B cell (primary cell): ENCODE measurements at regions not wholly inside any gene's neighbourhood (a gene's known extent, or its start where the extent isn't known, plus 50 kb on each side); places are given as distances from the start of the nearest gene placed in this dataset.
"Not testable (repeated sequence)": the region's sequence is repeated elsewhere in the genome, so short reads cannot be mapped to it uniquely, and the experiment has no call there.

ENCODE experiments used
- ATAC-seq: fragments of 200-7000 bp; cut with Tn5 transposase; one replicate; pipeline ENCODE4 v1.10.0; 2021; ENCODE audit warnings: low read depth, mild to moderate bottlenecking, moderate number of reproducible peaks, moderate library complexity
- CTCF ChIA-PET: fragments of 350-600 bp; sonication (Branson Sonifier 250); formaldehyde crosslinking; loops from one replicate; lab custom pipeline; 2021; ENCODE audit warnings: antibody characterized with exemption, inconsistent platforms; lab: Charles Lee
- POLR2A ChIA-PET: fragments of 350-600 bp; sonication (Branson Sonifier 250); formaldehyde crosslinking; loops from one replicate; lab custom pipeline; 2021; ENCODE audit warnings: antibody characterized with exemption; lab: Charles Lee
- DNase-seq: peaks from one replicate; pipeline ENCODE4 v3.0.0; 2013
- H2AFZ ChIP-seq: 2 replicates; pipeline ENCODE4 v1.6.1; 2012; ENCODE audit warnings: mild to moderate bottlenecking, low read depth, low read length; ENCODE audit not compliant: insufficient read depth, poor library complexity, severe bottlenecking
- H3K27ac ChIP-seq, 2 donors: 1 replicate in 1 of 2; 2 replicates in 1 of 2; pipeline ENCODE4 v1.5.1; 2012 to 2013; ENCODE audit warnings: low read length in 2 of 2, mild to moderate bottlenecking in 2 of 2, moderate library complexity in 1 of 2
- H3K27me3 ChIP-seq, 4 experiments: fragments of 200-600 bp in 1 of 4; sonication (generic) in 1 of 4; replicated peaks in 1 of 4; 1 replicate in 2 of 4; 2 replicates in 2 of 4; pipeline versions ENCODE4 v1.6.1 to v1.7.0; 2013 to 2016; ENCODE audit warnings: low read length in 3 of 4, mild to moderate bottlenecking in 2 of 4, mixed read lengths in 1 of 4, moderate library complexity in 1 of 4; ENCODE audit not compliant: insufficient read depth in 4 of 4, control insufficient read depth in 3 of 4; ENCODE audit errors: control extremely low read depth in 1 of 4
- H3K36me3 ChIP-seq, 2 experiments: replicated peaks in 1 of 2; 1 replicate in 1 of 2; 2 replicates in 1 of 2; pipeline versions ENCODE4 v1.6.1 to v1.7.1; 2013; ENCODE audit warnings: low read length in 1 of 2; ENCODE audit not compliant: insufficient read depth in 2 of 2, control insufficient read depth in 1 of 2; ENCODE audit errors: control extremely low read depth in 1 of 2, extremely low read depth in 1 of 2
- H3K4me1 ChIP-seq, 2 donors: fragments of 200-600 bp in 1 of 2; sonication (generic) in 1 of 2; 1 replicate in 1 of 2; 2 replicates in 1 of 2; pipeline versions ENCODE4 v1.5.1 to v1.6.1; 2013 to 2017; ENCODE audit warnings: low read length in 2 of 2; ENCODE audit not compliant: control insufficient read depth in 2 of 2, insufficient read depth in 2 of 2
- H3K4me2 ChIP-seq: replicated peaks from 2 replicates; pipeline ENCODE3; 2012; ENCODE audit warnings: mild to moderate bottlenecking, low read depth, low read length; ENCODE audit not compliant: poor library complexity, severe bottlenecking
- H3K4me3 ChIP-seq, 5 experiments: fragments of 200-600 bp in 1 of 5; sonication (generic) in 1 of 5; 1 replicate in 3 of 5; 2 replicates in 2 of 5; pipeline versions ENCODE4 v1.5.1 to v1.7.0; 2011 to 2016; ENCODE audit warnings: low read length in 4 of 5, mild to moderate bottlenecking in 4 of 5, low read depth in 2 of 5, control low read depth in 1 of 5, moderate library complexity in 1 of 5; ENCODE audit not compliant: insufficient read depth in 1 of 5; ENCODE audit errors: control extremely low read depth in 1 of 5, extremely low read depth in 1 of 5
- H3K79me2 ChIP-seq: fragments of 200-600 bp; sonication (generic); one replicate; pipeline ENCODE4 v1.6.0; 2016; ENCODE audit warnings: low read length; ENCODE audit not compliant: control insufficient read depth, insufficient read depth
- H3K9ac ChIP-seq: fragments of 200-600 bp; sonication (generic); 2 replicates; pipeline ENCODE4 v1.6.1; 2017; ENCODE audit warnings: mild to moderate bottlenecking, low read length, moderate library complexity
- H3K9me3 ChIP-seq, 3 donors: one replicate each; pipeline versions ENCODE4 v1.6.1 to v1.7.1; 2013; ENCODE audit warnings: low read length in 2 of 3; ENCODE audit not compliant: control insufficient read depth in 2 of 3, insufficient read depth in 1 of 3; ENCODE audit errors: control extremely low read depth in 1 of 3
- H4K20me1 ChIP-seq: 2 replicates; pipeline ENCODE4 v1.6.0; 2012; ENCODE audit warnings: mild to moderate bottlenecking, low read length; ENCODE audit not compliant: insufficient read depth, control insufficient read depth, poor library complexity, severe bottlenecking
- H3K27ac Mint-ChIP-seq: one replicate; pipeline ENCODE4 v1.8.0; 2021; ENCODE audit warnings: mixed read lengths
- H3K27me3 Mint-ChIP-seq: one replicate; pipeline ENCODE4 v1.8.0; 2021; ENCODE audit warnings: mixed read lengths
- H3K4me1 Mint-ChIP-seq: one replicate; pipeline ENCODE4 v1.8.0; 2021; ENCODE audit warnings: mixed read lengths
- H3K4me3 Mint-ChIP-seq: one replicate; pipeline ENCODE4 v1.8.0; 2021; ENCODE audit warnings: mixed read lengths
- H3K9me3 Mint-ChIP-seq: one replicate; pipeline ENCODE4 v1.8.0; 2022; ENCODE audit warnings: mixed read lengths; ENCODE audit not compliant: insufficient read depth
- CTCF ChIP-seq: fragments of 200-600 bp; IDR thresholded peaks from one replicate; pipeline ENCODE4 v1.8.0; 2022; ENCODE audit warnings: antibody characterized with exemption, mild to moderate bottlenecking
- EZH2 ChIP-seq: IDR thresholded peaks from 2 replicates; pipeline ENCODE4 v1.6.1; 2012; ENCODE audit warnings: borderline replicate concordance, low read depth, mild to moderate bottlenecking, moderate library complexity, low read length; ENCODE audit not compliant: insufficient read depth, poor library complexity, severe bottlenecking
- WGBS: methylation state at CpG from one replicate; pipeline ENCODE4 v1.1.5; 2013; ENCODE audit warnings: missing lambda C conversion rate; ENCODE audit not compliant: insufficient coverage; 5-methylcytosine and 5-hydroxymethylcytosine counted together
- intact Hi-C: fragments of 100-400 bp; cut with micrococcal nuclease; formaldehyde crosslinking; loops from one replicate; pipeline ENCODE4 v1.10.0; 2022

- Mint-ChIP-seq H3K4me1 (no peaks in the 10 kb centered on the region), H3K4me3 (no peak overlapping the region), H3K9me3 (peaks cover 6% of the 10 kb centered on the region), H3K27ac (no peak overlapping the region), H3K27me3 (no peaks in the 10 kb centered on the region)
- Histone ChIP-seq H3K4me1 (no peaks in the 10 kb centered on the region), H3K4me3 (no peak overlapping the region), H3K27ac (no peak overlapping the region), H3K9me3 (peaks cover 0 to 3% (median 0%) of the 10 kb centered on the region in 3 donors), H3K4me2 (no peak overlapping the region), H4K20me1 (no peaks in the 10 kb centered on the region), H2AFZ (no peak overlapping the region), H3K27me3 (no peaks in the 10 kb centered on the region), H3K79me2 (no peaks in the 10 kb centered on the region), H3K36me3 (no peaks in the 10 kb centered on the region), H3K9ac (no peak overlapping the region)
- ChIA-PET POLR2A (no interaction called here), CTCF (no interaction called here)
- TF ChIP-seq CTCF (no peak), EZH2 (no peak)
- DNase-seq (no peak), ATAC-seq (no peak)
- intact Hi-C loops = no loop called here
- no CpG with 5 or more reads among the region's 2 CpGs for WGBS
Observed at GRCh38 chr10:83765731-83766130, 373.6 kb upstream of the GHITM start.

DNA sequence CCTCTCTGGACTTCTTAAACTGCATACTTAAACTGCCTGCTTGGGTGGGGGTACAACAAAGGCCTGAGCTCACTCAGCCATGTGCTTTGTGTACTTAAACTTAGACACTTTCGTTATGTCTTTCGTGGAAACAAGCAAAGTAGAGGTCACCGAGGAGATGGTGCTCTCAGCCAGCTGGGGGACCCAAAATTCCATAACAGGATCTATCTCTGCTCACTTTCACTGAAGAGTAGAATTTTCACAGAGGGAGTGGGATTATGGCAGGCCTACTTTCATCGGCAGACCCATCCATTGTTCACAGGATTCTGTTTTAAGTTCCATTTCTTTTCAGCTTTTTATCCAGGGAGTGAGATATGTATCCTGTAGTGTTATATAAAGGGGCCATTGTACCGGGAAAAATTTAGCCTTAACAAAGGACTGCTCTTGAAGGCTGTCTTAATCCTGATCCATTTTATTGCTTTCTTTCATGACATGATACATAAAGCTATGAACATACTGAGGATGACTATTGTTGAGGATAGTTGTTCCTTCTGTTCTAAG, 370.0 kb upstream of the GHITM start:
- Histone ChIP-seq H3K36me3 (no peaks in the 10 kb centered on the region), H3K27ac (no peak overlapping the region), H3K4me2 (no peak overlapping the region), H3K9ac (no peak overlapping the region), H3K79me2 (no peaks in the 10 kb centered on the region), H3K27me3 (no peaks in the 10 kb centered on the region), H3K4me3 (no peak overlapping the region), H3K9me3 (no peaks in the 10 kb centered on the region), H3K4me1 (no peaks in the 10 kb centered on the region), H4K20me1 (no peaks in the 10 kb centered on the region), H2AFZ (no peak overlapping the region)
- ChIA-PET POLR2A (no interaction called here), CTCF (no interaction called here)
- WGBS = 80% methylated on average over 1 of the region's 5 CpGs
- ATAC-seq (no peak), DNase-seq (no peak)
- no peak overlapping the region for H3K4me3 Mint-ChIP-seq
- no peak overlapping the region for H3K27ac Mint-ChIP-seq
- no peaks in the 10 kb centered on the region for H3K27me3 Mint-ChIP-seq
- H3K9me3 Mint-ChIP-seq = peaks cover 4% of the 10 kb centered on the region
- intact Hi-C loops = no loop called here
- H3K4me1 Mint-ChIP-seq = no peaks in the 10 kb centered on the region
- TF ChIP-seq CTCF (no peak), EZH2 (no peak)

DNA sequence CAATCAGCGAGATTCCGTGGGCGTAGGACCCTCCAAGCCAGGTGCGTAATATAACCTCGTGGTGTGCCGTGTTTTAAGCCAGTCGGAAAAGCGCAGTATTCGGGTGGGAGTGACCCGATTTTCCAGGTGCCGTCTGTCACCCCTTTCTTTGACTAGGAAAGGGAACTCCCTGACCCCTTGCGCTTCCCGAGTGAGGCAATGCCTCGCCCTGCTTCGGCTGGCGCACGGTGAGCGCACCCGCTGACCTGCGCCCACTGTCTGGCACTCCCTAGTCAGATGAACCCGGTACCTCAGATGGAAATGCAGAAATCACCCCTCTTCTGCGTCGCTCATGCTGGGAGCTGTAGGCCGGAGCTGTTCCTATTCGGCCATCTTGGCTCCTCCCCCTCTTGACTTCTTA, 352.6 kb upstream of the GHITM start:
- intact Hi-C loops, H4K20me1 ChIP-seq, H3K9me3 Mint-ChIP-seq, ATAC-seq, POLR2A ChIA-PET, H3K27ac Mint-ChIP-seq, H3K4me1 Mint-ChIP-seq, DNase-seq, H3K27ac ChIP-seq, H3K4me3 Mint-ChIP-seq, H3K27me3 Mint-ChIP-seq, CTCF ChIA-PET, H3K27me3 ChIP-seq, H3K4me1 ChIP-seq, H2AFZ ChIP-seq, H3K79me2 ChIP-seq, H3K4me3 ChIP-seq, H3K4me2 ChIP-seq, H3K9ac ChIP-seq, H3K36me3 ChIP-seq: not testable (repeated sequence)
- WGBS = 99% methylated on average over 12 of the region's 25 CpGs
- peaks cover 0 to 18% (median 0%) of the 10 kb centered on the region in 3 donors for H3K9me3 ChIP-seq
